AG09309 (cell line): ENCODE measurements at regions not wholly inside any gene's neighbourhood (a gene's known extent, or its start where the extent isn't known, plus 50 kb on each side); places are given as distances from the start of the nearest gene placed in this dataset.

ENCODE experiments used
- DNase-seq: peaks from one replicate; pipeline ENCODE4 v3.0.0-alpha.2; 2010; ENCODE audit warnings: low read depth
- H3K4me3 ChIP-seq: 2 replicates; pipeline ENCODE4 v1.5.1; 2011; ENCODE audit warnings: mild to moderate bottlenecking, low read depth, low read length, moderate library complexity; ENCODE audit not compliant: control insufficient read depth
- CTCF ChIP-seq: IDR thresholded peaks from 2 replicates; pipeline ENCODE4 v1.5.1; 2011; ENCODE audit warnings: mild to moderate bottlenecking, low read depth, low read length, inconsistent platforms; ENCODE audit not compliant: insufficient read depth, control insufficient read depth; ENCODE audit errors: missing control alignments

GRCh38 chr3:157836022-157836421 is 270.2 kb downstream of the SHOX2 start:
- no peak for TF ChIP-seq CTCF
- no peak overlapping the region for H3K4me3 ChIP-seq

GRCh38 chr3:157832588-157832987 is 273.6 kb downstream of the SHOX2 start:
- peak; percentile 40 for DNase-seq
- TF ChIP-seq CTCF: no peak

More at GRCh38 chr3:157836022-157836421, 270.2 kb downstream of the SHOX2 start:
- DNase-seq: no peak

GRCh38 chr3:157830556-157831236 is 275.5 kb downstream of the SHOX2 start:
- no peak for DNase-seq
- H3K4me3 ChIP-seq: no peak overlapping the region
- TF ChIP-seq CTCF: no peak

More at GRCh38 chr3:157832588-157832987, 273.6 kb downstream of the SHOX2 start:
- H3K4me3 ChIP-seq: no peak overlapping the region

- TF ChIP-seq CTCF: no peak
These were observed 276.4 kb downstream of the SHOX2 start for GRCh38 chr3:157829786-157830185.

GRCh38 chr3:157824281-157824680 is 281.9 kb downstream of the SHOX2 start:
- TF ChIP-seq CTCF: no peak

More at GRCh38 chr3:157829786-157830185, 276.4 kb downstream of the SHOX2 start:
- no peak for DNase-seq
- H3K4me3 ChIP-seq: no peak overlapping the region

GRCh38 chr3:157823050-157823449 is 283.2 kb downstream of the SHOX2 start:
- TF ChIP-seq CTCF: no peak
- no peak for DNase-seq
- no peak overlapping the region for H3K4me3 ChIP-seq

More at GRCh38 chr3:157824281-157824680, 281.9 kb downstream of the SHOX2 start:
- no peak for DNase-seq
- no peak overlapping the region for H3K4me3 ChIP-seq
